ENCODE measurements at regions not wholly inside any gene's neighbourhood (a gene's known extent, or its start where the extent isn't known, plus 50 kb on each side); places are given as distances from the start of the nearest gene placed in this dataset.
A peak's percentile ranks its signal among the peaks of the same experiment; 100 is the strongest.

- peak; percentile 31 for TF ChIP-seq CTCF (IDR thresholded peaks at IDR 0.05; ENCODE audit: insufficient read depth, low read depth, low read length)
- no peak for TF ChIP-seq EZH2 (IDR thresholded peaks at IDR 0.05; ENCODE audit: insufficient read depth, low read length)
Measured at GRCh38 chrX:79081895-79082512, 62.5 kb upstream of the GPR174 start.
